B cell (primary cell): ENCODE measurements at regions not wholly inside any gene's neighbourhood (a gene's known extent, or its start where the extent isn't known, plus 50 kb on each side); places are given as distances from the start of the nearest gene placed in this dataset.

ENCODE experiments used
- ATAC-seq: fragments of 200-7000 bp; cut with Tn5 transposase; one replicate; pipeline ENCODE4 v1.10.0; 2021; ENCODE audit warnings: low read depth, mild to moderate bottlenecking, moderate number of reproducible peaks, moderate library complexity
- CTCF ChIA-PET: fragments of 350-600 bp; sonication (Branson Sonifier 250); formaldehyde crosslinking; loops from one replicate; lab custom pipeline; 2021; ENCODE audit warnings: antibody characterized with exemption, inconsistent platforms; lab: Charles Lee
- POLR2A ChIA-PET: fragments of 350-600 bp; sonication (Branson Sonifier 250); formaldehyde crosslinking; loops from one replicate; lab custom pipeline; 2021; ENCODE audit warnings: antibody characterized with exemption; lab: Charles Lee
- DNase-seq: peaks from one replicate; pipeline ENCODE4 v3.0.0; 2013
- H2AFZ ChIP-seq: 2 replicates; pipeline ENCODE4 v1.6.1; 2012; ENCODE audit warnings: mild to moderate bottlenecking, low read depth, low read length; ENCODE audit not compliant: insufficient read depth, poor library complexity, severe bottlenecking
- H3K27ac ChIP-seq, 2 donors: 1 replicate in 1 of 2; 2 replicates in 1 of 2; pipeline ENCODE4 v1.5.1; 2012 to 2013; ENCODE audit warnings: low read length in 2 of 2, mild to moderate bottlenecking in 2 of 2, moderate library complexity in 1 of 2
- H3K27me3 ChIP-seq, 4 experiments: fragments of 200-600 bp in 1 of 4; sonication (generic) in 1 of 4; replicated peaks in 1 of 4; 1 replicate in 2 of 4; 2 replicates in 2 of 4; pipeline versions ENCODE4 v1.6.1 to v1.7.0; 2013 to 2016; ENCODE audit warnings: low read length in 3 of 4, mild to moderate bottlenecking in 2 of 4, mixed read lengths in 1 of 4, moderate library complexity in 1 of 4; ENCODE audit not compliant: insufficient read depth in 4 of 4, control insufficient read depth in 3 of 4; ENCODE audit errors: control extremely low read depth in 1 of 4
- H3K36me3 ChIP-seq, 2 experiments: replicated peaks in 1 of 2; 1 replicate in 1 of 2; 2 replicates in 1 of 2; pipeline versions ENCODE4 v1.6.1 to v1.7.1; 2013; ENCODE audit warnings: low read length in 1 of 2; ENCODE audit not compliant: insufficient read depth in 2 of 2, control insufficient read depth in 1 of 2; ENCODE audit errors: control extremely low read depth in 1 of 2, extremely low read depth in 1 of 2
- H3K4me1 ChIP-seq, 2 donors: fragments of 200-600 bp in 1 of 2; sonication (generic) in 1 of 2; 1 replicate in 1 of 2; 2 replicates in 1 of 2; pipeline versions ENCODE4 v1.5.1 to v1.6.1; 2013 to 2017; ENCODE audit warnings: low read length in 2 of 2; ENCODE audit not compliant: control insufficient read depth in 2 of 2, insufficient read depth in 2 of 2
- H3K4me2 ChIP-seq: replicated peaks from 2 replicates; pipeline ENCODE3; 2012; ENCODE audit warnings: mild to moderate bottlenecking, low read depth, low read length; ENCODE audit not compliant: poor library complexity, severe bottlenecking
- H3K4me3 ChIP-seq, 5 experiments: fragments of 200-600 bp in 1 of 5; sonication (generic) in 1 of 5; 1 replicate in 3 of 5; 2 replicates in 2 of 5; pipeline versions ENCODE4 v1.5.1 to v1.7.0; 2011 to 2016; ENCODE audit warnings: low read length in 4 of 5, mild to moderate bottlenecking in 4 of 5, low read depth in 2 of 5, control low read depth in 1 of 5, moderate library complexity in 1 of 5; ENCODE audit not compliant: insufficient read depth in 1 of 5; ENCODE audit errors: control extremely low read depth in 1 of 5, extremely low read depth in 1 of 5
- H3K79me2 ChIP-seq: fragments of 200-600 bp; sonication (generic); one replicate; pipeline ENCODE4 v1.6.0; 2016; ENCODE audit warnings: low read length; ENCODE audit not compliant: control insufficient read depth, insufficient read depth
- H3K9ac ChIP-seq: fragments of 200-600 bp; sonication (generic); 2 replicates; pipeline ENCODE4 v1.6.1; 2017; ENCODE audit warnings: mild to moderate bottlenecking, low read length, moderate library complexity
- H3K9me3 ChIP-seq, 3 donors: one replicate each; pipeline versions ENCODE4 v1.6.1 to v1.7.1; 2013; ENCODE audit warnings: low read length in 2 of 3; ENCODE audit not compliant: control insufficient read depth in 2 of 3, insufficient read depth in 1 of 3; ENCODE audit errors: control extremely low read depth in 1 of 3
- H4K20me1 ChIP-seq: 2 replicates; pipeline ENCODE4 v1.6.0; 2012; ENCODE audit warnings: mild to moderate bottlenecking, low read length; ENCODE audit not compliant: insufficient read depth, control insufficient read depth, poor library complexity, severe bottlenecking
- H3K27ac Mint-ChIP-seq: one replicate; pipeline ENCODE4 v1.8.0; 2021; ENCODE audit warnings: mixed read lengths
- H3K27me3 Mint-ChIP-seq: one replicate; pipeline ENCODE4 v1.8.0; 2021; ENCODE audit warnings: mixed read lengths
- H3K4me1 Mint-ChIP-seq: one replicate; pipeline ENCODE4 v1.8.0; 2021; ENCODE audit warnings: mixed read lengths
- H3K4me3 Mint-ChIP-seq: one replicate; pipeline ENCODE4 v1.8.0; 2021; ENCODE audit warnings: mixed read lengths
- H3K9me3 Mint-ChIP-seq: one replicate; pipeline ENCODE4 v1.8.0; 2022; ENCODE audit warnings: mixed read lengths; ENCODE audit not compliant: insufficient read depth
- EZH2 ChIP-seq: IDR thresholded peaks from 2 replicates; pipeline ENCODE4 v1.6.1; 2012; ENCODE audit warnings: borderline replicate concordance, low read depth, mild to moderate bottlenecking, moderate library complexity, low read length; ENCODE audit not compliant: insufficient read depth, poor library complexity, severe bottlenecking
- WGBS: methylation state at CpG from one replicate; pipeline ENCODE4 v1.1.5; 2013; ENCODE audit warnings: missing lambda C conversion rate; ENCODE audit not compliant: insufficient coverage; 5-methylcytosine and 5-hydroxymethylcytosine counted together
- intact Hi-C: fragments of 100-400 bp; cut with micrococcal nuclease; formaldehyde crosslinking; loops from one replicate; pipeline ENCODE4 v1.10.0; 2022
- TF ChIP-seq, protein P1 (sequence below): fragments of 200-600 bp; IDR thresholded peaks from one replicate; pipeline ENCODE4 v1.8.0; 2022; ENCODE audit warnings: antibody characterized with exemption, mild to moderate bottlenecking

DNA sequence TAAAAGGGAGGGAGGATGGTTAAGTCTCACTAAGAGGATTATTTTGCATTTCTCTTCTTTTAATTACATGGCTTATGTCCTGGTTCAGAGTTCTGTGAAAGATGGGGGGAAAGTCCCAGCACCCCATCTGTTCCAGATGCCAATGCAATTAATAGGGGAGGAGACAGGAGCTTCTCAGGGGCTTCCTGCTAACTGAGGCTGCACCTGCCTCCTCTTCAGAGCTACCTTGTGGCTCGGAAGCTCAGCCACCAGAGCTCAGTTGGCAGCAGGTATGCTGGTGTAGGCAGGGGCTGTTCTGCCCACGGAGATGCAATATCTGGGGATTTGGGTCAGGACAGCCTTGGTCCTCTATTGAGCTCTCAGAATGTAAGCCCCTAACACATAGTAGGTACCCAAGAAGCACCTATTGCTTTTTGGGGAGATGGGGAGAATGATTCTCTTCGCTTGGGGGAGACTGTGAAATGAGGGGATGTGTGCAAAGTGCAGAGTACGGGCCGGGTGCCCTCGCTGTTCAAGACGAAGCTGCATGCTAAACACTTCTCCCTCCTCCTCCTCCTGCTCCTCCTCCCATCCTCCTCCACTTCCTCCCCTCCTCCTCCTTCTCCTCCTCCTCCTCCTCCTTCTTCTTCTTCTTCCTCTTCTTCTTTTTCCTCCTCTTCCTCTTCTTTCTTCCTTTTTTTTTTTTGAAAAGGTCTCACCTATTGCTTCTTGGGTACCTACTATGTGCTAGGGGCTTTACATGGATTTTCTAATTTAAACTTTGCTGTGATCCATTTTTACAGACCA, 279.0 kb downstream of the PTPRU start:
- ATAC-seq, result no peak
- Histone ChIP-seq H3K4me3 (no peak overlapping the region), H3K79me2 (no peaks in the 10 kb centered on the region), H3K9me3 (peaks cover 0 to 9% (median 0%) of the 10 kb centered on the region in 3 donors), H3K9ac (no peak overlapping the region), H3K27ac (no peak overlapping the region), H2AFZ (no peak overlapping the region), H3K4me2 (no peak overlapping the region), H4K20me1 (no peaks in the 10 kb centered on the region), H3K4me1 (no peaks in the 10 kb centered on the region), H3K27me3 (no peaks in the 10 kb centered on the region), H3K36me3 (no peaks in the 10 kb centered on the region)
- no peak for DNase-seq
- Mint-ChIP-seq H3K4me1 (no peaks in the 10 kb centered on the region), H3K27me3 (peaks cover 6% of the 10 kb centered on the region), H3K9me3 (peaks cover 3% of the 10 kb centered on the region), H3K4me3 (no peak overlapping the region), H3K27ac (no peak overlapping the region)
- POLR2A ChIA-PET, result no interaction called here
- intact Hi-C loops, result no loop called here
- WGBS, result 56% methylated on average over 1 of the region's 7 CpGs
- TF ChIP-seq EZH2, result no peak
- TF ChIP-seq, protein P1, sequence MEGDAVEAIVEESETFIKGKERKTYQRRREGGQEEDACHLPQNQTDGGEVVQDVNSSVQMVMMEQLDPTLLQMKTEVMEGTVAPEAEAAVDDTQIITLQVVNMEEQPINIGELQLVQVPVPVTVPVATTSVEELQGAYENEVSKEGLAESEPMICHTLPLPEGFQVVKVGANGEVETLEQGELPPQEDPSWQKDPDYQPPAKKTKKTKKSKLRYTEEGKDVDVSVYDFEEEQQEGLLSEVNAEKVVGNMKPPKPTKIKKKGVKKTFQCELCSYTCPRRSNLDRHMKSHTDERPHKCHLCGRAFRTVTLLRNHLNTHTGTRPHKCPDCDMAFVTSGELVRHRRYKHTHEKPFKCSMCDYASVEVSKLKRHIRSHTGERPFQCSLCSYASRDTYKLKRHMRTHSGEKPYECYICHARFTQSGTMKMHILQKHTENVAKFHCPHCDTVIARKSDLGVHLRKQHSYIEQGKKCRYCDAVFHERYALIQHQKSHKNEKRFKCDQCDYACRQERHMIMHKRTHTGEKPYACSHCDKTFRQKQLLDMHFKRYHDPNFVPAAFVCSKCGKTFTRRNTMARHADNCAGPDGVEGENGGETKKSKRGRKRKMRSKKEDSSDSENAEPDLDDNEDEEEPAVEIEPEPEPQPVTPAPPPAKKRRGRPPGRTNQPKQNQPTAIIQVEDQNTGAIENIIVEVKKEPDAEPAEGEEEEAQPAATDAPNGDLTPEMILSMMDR, result no peak
- CTCF ChIA-PET, result no interaction called here

DNA sequence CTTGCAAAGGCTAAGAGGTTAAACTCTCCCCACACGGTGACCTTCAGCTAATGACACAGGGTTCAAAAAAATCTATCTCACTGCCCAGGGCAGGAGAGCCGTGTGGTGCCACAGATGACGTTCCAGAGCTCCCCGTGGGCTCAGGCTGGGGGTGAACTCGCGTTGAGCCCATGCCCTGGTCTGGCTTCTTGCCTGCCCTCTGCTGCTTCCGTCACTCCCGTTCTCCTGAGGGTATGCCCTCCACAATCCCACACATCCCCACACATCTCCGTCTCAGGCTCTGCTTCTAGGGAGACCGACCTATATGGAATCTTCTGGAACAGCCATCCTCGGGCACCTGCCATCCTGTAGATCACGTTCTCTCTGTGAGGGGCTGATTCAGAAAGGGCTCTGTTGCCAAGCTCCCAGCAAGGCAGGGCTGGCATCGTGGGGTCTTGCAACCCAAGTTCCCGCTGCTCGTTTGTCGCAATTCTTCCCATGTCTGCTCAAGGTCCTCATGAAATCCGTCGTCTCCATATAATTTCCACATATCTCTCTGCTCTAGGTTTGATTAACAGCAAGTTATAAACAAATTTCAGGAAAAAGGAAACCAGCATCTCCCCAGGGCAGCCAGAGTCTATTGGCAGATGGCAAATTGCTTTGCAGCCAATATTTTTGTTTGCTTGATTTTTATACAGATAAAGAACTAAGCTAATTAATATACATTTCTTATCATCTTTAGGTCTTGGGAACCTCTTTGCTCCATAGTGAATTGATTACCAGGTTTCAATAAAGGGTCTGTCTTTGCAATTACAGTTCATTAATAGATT, 278.2 kb downstream of the PTPRU start:
- DNase-seq, result no peak
- peaks cover 6% of the 10 kb centered on the region for H3K27me3 Mint-ChIP-seq
- no peaks in the 10 kb centered on the region for H4K20me1 ChIP-seq
- no peaks in the 10 kb centered on the region for H3K27me3 ChIP-seq
- H3K4me2 ChIP-seq, result no peak overlapping the region
- peaks cover 0 to 9% (median 0%) of the 10 kb centered on the region in 3 donors for H3K9me3 ChIP-seq
- no peaks in the 10 kb centered on the region for H3K4me1 Mint-ChIP-seq
- ATAC-seq, result no peak
- H3K4me1 ChIP-seq, result no peaks in the 10 kb centered on the region
- 88% methylated on average over 18 of the region's 18 CpGs for WGBS
- no peak overlapping the region for H2AFZ ChIP-seq
- TF ChIP-seq, protein P1, result no peak
- TF ChIP-seq EZH2, result no peak
- ChIA-PET CTCF (no interaction called here), POLR2A (no interaction called here)
- H3K9ac ChIP-seq, result no peak overlapping the region
- peaks cover 3% of the 10 kb centered on the region for H3K9me3 Mint-ChIP-seq
- no peak overlapping the region for H3K4me3 Mint-ChIP-seq
- H3K27ac Mint-ChIP-seq, result no peak overlapping the region
- no peaks in the 10 kb centered on the region for H3K36me3 ChIP-seq
- no peak overlapping the region for H3K27ac ChIP-seq
- no peak overlapping the region for H3K4me3 ChIP-seq
- H3K79me2 ChIP-seq, result no peaks in the 10 kb centered on the region
- intact Hi-C loops, result no loop called here
